ENCODE measurements at regions not wholly inside any gene's neighbourhood (a gene's known extent, or its start where the extent isn't known, plus 50 kb on each side); places are given as distances from the start of the nearest gene placed in this dataset.

DNA sequence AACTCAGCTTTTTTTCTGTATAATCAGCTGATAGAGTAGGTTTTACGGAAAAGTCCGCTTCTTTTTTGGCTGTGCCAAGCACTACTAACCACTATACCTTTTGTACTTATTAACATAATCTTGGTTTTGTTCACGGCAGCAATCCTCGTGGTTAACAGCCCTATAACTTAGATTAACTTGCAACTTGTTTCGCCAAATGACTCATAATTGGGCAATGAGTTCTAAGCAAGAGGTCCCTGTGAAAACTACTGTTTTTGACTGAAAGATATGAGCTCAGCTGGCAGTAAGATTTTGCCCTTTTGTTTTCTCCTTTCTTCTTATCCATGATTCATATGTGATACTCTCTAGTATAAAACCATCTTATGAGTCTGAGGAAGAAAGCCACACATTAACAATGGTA is 345.0 kb upstream of the PCDH15 start:
- ATAC-seq: no peak
- intact Hi-C loops (cut with DNase I): no loop called here
- no peak for DNase-seq

DNA sequence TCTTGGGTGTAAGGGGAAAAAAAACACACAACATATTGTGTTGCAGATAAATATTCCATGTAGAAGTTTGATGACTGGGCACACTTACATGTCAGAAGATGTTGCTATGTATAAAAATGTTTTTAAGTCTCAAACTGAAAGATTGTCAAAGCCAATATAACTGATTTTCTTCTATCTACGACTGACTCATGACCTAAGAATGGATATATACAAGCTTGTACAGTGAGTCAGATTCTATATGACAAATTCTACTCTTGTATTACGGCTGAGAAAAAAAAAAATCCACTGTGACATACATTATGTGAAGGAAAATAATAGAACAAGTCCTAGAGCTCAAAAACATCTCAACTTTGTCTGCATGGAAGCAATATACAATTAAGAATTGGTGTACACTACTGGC is 343.0 kb upstream of the PCDH15 start:
- ATAC-seq (no peak), DNase-seq (no peak)
- intact Hi-C loops (cut with DNase I): no loop called here

GRCh38 chr10:55141892-55142291 is 340.9 kb upstream of the PCDH15 start:
- intact Hi-C loops (cut with DNase I): no loop called here
- no peak for DNase-seq
- no peak for ATAC-seq

GRCh38 chr10:55137063-55137462 is 336.0 kb upstream of the PCDH15 start:
- ATAC-seq: no peak
- no peak for DNase-seq
- intact Hi-C loops (cut with DNase I): no loop called here

DNA sequence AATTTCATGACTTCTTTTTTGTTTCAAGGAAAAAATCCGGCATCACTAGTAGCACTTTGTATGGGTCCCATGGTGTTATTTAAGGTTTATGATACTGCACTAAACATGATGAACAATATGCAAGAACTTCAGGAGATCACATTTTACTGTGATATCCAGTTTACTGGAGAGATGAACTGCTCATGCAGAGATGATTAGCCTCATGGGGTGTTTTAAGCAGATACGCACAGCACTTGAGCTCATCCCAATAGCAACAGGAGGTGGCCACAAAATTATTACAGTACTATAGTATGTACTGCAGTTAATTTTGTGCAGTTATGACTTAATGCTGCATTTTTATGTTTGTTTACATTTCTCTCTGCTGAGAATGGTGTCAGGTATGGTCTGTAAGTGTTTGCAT is 303.7 kb upstream of the PCDH15 start:
- intact Hi-C loops (cut with DNase I): no loop called here
- ATAC-seq: no peak
- DNase-seq: no peak

DNA sequence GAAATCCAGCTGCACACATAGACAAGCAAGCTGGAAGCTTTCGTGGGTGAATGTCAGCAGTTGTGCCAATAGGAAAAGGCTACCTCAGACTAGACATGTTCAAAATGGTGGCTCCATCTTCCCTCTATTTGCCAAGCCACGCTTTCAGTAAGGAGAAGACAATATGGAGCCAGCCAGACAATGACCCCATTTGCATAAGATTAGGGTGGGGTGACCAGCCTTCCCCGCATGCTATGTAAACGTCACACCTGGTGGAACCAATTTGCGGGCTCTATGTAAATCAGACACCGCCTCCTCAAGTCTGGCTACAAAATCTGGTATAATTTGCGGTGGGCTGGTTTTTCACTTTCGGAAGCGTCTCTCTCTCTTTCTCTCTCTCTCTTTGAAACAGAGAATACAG is 297.4 kb upstream of the PCDH15 start:
- no peak for DNase-seq
- no peak for ATAC-seq
- intact Hi-C loops (cut with DNase I): no loop called here

DNA sequence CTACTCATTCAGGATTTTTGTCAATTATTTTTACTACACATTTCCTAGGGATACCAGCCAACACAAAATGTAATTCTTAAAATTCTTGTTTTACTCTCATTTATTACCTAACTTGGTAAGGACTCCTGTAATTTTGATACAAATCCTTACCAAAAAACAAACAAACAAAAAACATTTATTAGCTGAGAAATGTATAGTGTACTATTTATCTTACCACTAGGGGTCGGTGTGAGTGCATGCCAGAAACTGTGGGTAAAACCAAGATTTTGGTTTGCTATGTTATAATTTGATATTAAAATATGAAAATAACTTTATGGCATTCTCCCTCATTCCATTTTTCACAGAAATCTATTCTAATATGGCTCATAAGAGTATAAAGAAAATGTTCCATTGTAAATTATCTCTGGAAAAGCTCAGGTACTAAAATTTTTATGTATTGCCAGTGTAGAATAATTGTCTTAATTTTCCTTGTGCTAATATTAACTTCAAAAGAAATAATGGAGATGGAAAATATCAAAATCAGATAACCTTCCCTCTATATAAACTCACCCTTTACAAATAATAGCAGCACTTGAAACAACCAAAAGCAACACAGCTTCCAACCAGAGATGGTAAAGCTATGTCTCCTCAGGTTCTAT is 290.8 kb upstream of the PCDH15 start:
- no peak for DNase-seq
- intact Hi-C loops (cut with DNase I): no loop called here
- ATAC-seq: no peak

- intact Hi-C loops (cut with DNase I): no loop called here
Measured at GRCh38 chr10:55078121-55078520, 277.1 kb upstream of the PCDH15 start.

GRCh38 chr10:55065185-55065584 is 264.2 kb upstream of the PCDH15 start:
- intact Hi-C loops (cut with DNase I): no loop called here
- ATAC-seq (no peak), DNase-seq (no peak)

More at GRCh38 chr10:55078121-55078520, 277.1 kb upstream of the PCDH15 start:
- DNase-seq (no peak), ATAC-seq (no peak)

- ATAC-seq (peak in 1 of 2 donors; percentile 79), DNase-seq (no peak)
- intact Hi-C loops (cut with DNase I): no loop called here
Measured at GRCh38 chr10:55063811-55064210, 262.8 kb upstream of the PCDH15 start.

DNA sequence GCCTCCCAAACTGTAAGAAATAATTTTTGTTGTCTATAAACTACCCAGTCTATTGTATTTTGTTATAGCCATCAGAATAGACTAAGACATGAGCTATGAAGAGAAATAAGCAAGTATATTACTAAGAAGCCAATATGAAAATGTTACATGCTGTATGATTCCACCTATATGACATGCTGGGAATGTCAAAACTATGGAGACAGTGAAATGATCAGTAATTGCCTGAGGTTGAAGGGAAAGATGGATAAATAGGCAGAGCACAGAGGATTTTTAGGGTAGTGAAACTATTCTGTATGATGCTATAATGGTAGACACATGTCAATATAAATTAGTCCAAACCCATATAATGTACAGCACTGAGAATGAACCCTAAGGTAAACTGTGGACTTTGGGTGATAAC is 261.3 kb upstream of the PCDH15 start:
- ATAC-seq (no peak), DNase-seq (no peak)
- intact Hi-C loops (cut with DNase I): no loop called here

GRCh38 chr10:55058800-55059199 is 257.8 kb upstream of the PCDH15 start:
- ATAC-seq: no peak
- intact Hi-C loops (cut with DNase I): no loop called here
- DNase-seq: no peak

DNA sequence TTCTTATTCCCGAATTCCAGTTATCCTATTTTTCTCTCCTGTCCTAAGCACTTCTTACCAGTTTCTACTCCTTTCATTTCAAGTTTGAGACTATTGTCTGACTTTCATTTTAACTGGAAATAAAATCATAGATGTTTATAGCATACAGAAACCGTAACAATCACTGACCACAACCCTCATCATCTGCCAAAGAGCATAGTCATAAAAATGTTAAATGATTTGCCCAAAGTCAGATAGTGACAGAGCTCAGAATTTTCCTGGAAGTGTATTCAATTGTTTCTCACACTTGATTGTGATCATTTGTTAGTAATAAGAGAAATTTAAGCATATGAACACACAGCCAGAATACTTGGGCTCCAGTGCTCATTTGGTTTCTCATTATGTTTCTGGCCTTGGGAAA is 250.5 kb upstream of the PCDH15 start:
- no peak for ATAC-seq
- DNase-seq: no peak
- intact Hi-C loops (cut with DNase I): no loop called here

- DNase-seq (no peak), ATAC-seq (no peak)
- intact Hi-C loops (cut with DNase I): no loop called here
Measured at GRCh38 chr10:55048830-55049498, 247.9 kb upstream of the PCDH15 start.

- intact Hi-C loops (cut with DNase I): no loop called here
- ATAC-seq: no peak
- DNase-seq: no peak
Measured at GRCh38 chr10:55043540-55043939, 242.5 kb upstream of the PCDH15 start.

DNA sequence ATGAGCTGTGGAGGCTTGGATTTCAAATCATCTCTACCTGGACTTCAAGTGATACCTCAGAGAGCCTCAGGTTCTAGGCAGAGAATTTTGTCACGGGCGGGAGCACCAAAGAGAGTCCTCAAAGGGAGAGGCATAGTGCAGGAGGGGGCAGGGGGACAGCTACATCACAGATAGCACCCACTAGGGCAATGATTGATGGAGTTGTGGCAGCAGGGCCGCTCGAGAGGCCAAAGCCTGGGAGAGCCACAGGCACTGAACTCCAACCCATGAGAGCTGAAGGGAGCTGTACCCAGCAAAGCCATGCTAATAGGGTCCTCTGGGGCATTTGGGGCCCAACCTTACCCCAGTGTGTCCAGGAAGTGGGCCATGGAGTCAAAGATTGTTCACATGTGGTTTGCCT is 232.0 kb upstream of the PCDH15 start:
- intact Hi-C loops (cut with DNase I): no loop called here
- DNase-seq (no peak), ATAC-seq (no peak)

DNA sequence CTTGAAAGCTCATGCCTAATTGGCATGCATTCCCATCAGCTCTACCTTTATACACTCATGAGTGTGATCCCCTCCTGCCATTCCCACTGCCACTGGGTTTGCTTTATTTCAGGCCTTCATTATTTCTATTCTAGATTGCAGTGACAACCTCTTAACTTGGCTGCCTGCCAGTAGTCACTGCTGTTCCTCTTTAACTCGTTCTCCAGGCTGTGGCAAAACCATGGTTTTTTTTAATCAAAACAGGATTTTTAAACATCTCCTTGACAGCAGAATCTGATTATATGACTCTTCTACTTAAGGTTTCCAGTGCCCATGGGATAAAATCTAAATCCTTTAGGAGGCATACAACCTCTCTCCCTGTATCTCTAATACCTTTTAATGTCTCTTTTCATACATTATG is 223.7 kb upstream of the PCDH15 start:
- intact Hi-C loops (cut with DNase I): no loop called here
- no peak for DNase-seq
- no peak for ATAC-seq

GRCh38 chr10:55019439-55019838 is 218.4 kb upstream of the PCDH15 start:
- intact Hi-C loops (cut with DNase I): no loop called here
- DNase-seq (no peak), ATAC-seq (peak in 1 of 2 donors; percentile 26)

- intact Hi-C loops (cut with DNase I): no loop called here
Measured at GRCh38 chr10:55013318-55013717, 212.3 kb upstream of the PCDH15 start.

GRCh38 chr10:55002420-55002819 is 201.4 kb upstream of the PCDH15 start:
- intact Hi-C loops (cut with DNase I): no loop called here
- no peak for ATAC-seq
- DNase-seq: no peak

More at GRCh38 chr10:55013318-55013717, 212.3 kb upstream of the PCDH15 start:
- DNase-seq (no peak), ATAC-seq (no peak)

DNA sequence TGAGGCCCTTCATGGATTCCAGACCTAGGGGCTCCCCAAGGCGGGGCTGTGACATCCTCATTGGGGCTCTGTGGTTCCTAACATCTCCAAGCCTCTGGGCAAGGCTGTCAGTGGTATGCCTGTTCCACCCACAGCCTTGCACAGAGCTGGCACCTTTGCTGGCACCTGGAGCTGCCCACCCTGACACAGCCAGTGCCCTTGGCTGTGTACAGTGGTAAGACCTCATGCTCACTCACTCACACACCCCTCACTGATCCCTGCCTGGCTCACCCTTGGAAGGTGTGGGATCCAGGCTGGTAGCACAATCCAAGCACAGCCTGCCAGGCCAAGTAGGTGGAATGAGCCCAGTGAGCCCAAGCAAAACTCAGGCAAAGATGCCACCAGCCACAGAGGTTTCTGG is 200.4 kb upstream of the PCDH15 start:
- intact Hi-C loops (cut with DNase I): no loop called here
- no peak for DNase-seq
- no peak for ATAC-seq
